ENCODE measurements at regions not wholly inside any gene's neighbourhood (a gene's known extent, or its start where the extent isn't known, plus 50 kb on each side); places are given as distances from the start of the nearest gene placed in this dataset.
A peak's percentile ranks its signal among the peaks of the same experiment; 100 is the strongest.
"Not testable (repeated sequence)": the region's sequence is repeated elsewhere in the genome, so short reads cannot be mapped to it uniquely, and the experiment has no call there.

DNA sequence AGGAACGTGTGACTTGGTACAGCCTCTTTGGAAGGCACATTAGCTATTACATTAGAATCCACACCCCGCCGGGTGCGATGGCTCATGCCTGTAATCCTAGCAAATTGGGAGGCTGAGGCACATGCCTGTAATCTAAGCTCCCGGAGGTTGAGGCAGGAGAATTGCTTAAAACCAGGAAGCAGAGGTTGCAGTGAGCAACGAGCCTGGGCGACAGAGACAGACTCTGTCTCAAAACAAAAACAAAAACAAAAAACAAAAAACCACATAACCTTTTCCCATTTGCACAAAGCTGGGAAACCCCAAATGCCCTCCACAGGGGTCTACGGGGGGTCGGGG, 82.7 kb upstream of the METTL9 start:
- DNase-seq (ENCODE audit: low spot score): not testable (repeated sequence)

DNA sequence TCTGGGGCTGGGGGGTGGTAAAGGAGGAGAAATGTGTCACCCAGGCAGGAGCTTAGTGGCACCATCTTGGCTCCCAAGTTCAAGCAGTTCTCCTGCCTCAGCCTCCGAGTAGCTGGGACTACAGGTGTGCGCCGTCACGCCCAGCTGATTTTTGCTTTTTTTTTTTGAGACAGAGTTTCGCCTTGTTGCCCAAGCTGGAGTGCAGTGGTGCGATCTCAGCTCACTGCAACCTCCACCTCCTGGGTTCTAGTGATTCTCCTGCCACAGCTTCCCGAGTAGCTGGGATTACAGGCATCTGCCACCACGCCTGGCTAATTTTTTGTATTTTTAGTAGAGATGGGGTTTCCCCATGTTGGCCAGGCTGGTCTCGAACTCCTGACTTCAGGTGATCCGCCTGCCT, 82.1 kb upstream of the METTL9 start:
- not testable (repeated sequence) for DNase-seq (ENCODE audit: low spot score)

DNA sequence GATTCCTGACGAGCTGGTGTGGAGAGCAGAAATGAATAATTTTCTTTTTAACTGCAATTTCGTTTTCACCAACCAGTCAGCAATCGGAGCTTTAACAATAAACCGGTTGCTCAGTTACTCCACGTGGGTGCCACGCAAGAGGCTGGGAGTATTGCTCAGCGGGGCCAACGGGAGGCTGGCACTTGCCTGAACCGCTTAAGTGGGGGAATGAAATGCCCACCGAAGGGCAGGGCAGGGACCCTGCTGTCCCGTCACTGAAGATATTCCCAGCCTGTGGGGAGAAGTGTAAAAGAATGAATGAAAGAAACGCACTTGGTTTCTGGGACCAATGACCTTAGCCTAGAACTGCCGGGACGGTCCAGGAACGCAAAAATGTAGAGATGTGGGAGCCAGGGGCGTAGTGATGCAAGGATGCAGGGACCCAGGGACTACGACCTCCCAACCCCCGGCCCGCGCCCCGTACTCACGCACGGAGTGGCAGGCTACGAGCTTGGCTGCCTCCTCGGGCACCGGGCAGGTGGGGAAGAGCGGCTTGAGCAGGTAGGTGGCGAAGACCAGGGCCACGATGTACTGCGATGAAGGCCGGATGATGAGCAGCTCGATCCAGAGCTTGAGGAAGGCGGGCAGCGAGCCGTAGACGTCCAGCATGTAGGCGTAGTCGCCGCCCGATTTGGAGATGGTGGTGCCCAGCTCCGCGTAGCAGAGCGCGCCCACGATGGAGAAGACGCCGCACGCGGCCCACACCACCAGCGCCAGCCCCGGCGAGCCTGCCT, 79.8 kb upstream of the METTL9 start:
- DNase-seq (ENCODE audit: low spot score): not testable (repeated sequence)

DNA sequence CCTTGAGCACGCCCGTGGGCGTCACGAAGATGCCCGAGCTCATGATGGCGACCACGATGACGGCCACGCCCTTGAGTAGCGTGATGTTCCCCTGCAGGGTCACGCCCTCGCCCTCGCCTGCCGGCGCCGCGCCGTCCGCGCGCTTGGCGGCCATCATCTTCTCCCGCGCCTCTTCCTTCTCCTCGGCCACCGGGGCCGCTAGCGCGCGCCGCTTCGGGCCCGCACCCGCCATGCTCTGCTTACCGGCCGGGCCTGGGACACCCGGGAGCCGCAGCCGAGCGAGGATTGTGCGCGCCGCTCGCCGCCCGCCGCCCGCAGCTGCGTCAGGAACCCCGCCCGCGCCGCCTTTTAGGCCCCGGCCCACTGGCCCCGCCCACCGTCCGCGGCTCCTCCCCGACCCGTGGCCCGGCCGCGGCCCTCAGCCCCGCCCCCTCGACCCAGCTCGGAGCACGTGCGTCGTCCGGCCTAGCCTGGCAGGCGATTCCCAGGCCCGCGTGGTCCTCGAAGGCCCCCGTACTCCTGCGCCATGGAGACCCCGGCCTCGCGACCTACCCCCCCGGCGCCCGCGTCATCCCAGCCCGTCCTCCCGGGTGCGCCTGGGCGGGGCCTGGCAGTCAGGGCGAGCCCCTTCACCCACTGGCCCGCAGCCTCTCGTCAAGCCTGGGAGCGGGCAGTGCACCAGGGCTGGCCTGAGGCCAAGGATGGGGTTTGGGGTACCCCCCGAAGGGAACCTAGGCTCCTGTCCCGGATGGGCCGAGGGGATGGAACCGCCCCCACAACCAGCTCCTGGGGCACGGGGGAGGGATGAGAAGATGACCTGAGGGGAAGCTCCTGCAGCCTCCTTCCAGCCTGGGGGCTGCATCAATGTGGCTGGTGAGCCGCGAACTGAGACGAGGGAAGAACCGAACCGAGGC, 79.0 kb upstream of the METTL9 start:
- DNase-seq (ENCODE audit: low spot score): peak; percentile 81

DNA sequence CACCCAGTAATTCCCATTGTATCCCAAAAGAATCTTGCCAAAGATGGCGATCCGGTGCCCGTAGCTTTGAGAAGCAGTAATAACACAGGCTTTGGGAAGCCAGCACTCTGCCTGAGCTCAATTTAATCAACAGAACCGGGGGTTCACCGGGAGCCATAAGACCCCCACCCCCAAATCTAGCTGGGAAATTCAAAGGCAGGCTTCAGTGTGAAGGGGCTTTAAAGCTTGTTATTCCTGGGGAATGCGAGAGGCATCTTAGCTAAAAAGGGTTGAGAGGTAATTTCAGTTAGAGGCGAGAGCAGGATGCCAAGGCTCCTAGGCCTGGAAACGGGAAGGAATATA, 78.4 kb upstream of the METTL9 start:
- not testable (repeated sequence) for DNase-seq (ENCODE audit: low spot score)

DNA sequence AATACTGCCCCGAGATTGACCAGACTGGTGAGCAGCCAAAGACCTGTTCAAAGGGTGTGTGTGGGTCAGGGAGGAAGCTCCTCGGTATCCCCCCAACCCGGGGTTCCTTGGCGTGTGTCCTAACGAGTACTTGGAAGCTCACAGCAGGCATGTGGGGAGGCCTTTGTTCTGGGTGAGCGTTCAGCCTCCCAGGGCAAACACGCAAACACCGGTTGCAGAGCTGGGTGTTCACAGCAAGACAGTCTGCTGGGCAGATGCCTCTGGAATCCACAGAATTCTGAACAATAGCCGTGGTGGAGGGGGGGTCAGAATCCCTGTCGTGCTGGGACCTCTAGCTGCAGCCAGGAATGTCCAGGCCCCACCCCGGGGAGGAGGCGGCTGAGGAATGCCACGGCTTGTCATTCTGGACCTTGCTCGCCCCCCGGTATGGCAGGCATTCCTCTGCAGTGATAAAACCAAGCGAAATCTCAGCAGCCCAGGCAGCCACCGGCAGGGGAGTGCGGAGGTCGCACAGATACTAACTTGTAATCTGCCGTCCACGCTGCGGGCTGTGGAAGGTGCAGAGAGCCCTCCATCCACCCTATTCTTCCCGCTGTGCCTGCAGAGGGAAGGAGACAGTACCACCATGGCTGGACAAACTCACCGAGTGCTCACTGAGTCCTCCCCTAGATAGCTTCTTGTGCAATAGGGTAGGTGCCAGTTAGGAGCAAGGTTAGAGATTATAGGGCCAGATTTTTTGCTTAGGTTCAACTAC, 77.8 kb upstream of the METTL9 start:
- DNase-seq (ENCODE audit: low spot score): peak; percentile 38

DNA sequence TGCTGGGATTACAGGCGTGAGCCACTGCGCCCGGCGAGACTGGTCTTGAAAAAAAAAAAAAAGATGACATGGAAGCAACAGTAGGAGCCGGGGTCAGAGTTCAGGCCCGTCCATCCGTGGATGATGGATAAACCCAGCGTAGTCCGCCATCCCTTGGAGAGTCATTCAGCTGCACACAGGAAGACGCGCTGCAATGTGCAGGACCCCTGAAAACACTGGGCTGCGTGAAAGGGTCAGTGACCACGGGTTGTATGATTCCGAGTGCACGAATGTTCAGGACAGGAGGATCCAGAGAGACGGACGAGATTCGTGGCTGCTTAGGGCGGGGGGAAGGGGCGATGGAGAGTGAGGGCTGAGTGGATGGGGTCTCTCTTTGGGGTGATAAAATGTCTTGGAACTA, 76.5 kb upstream of the METTL9 start:
- not testable (repeated sequence) for DNase-seq (ENCODE audit: low spot score)

DNA sequence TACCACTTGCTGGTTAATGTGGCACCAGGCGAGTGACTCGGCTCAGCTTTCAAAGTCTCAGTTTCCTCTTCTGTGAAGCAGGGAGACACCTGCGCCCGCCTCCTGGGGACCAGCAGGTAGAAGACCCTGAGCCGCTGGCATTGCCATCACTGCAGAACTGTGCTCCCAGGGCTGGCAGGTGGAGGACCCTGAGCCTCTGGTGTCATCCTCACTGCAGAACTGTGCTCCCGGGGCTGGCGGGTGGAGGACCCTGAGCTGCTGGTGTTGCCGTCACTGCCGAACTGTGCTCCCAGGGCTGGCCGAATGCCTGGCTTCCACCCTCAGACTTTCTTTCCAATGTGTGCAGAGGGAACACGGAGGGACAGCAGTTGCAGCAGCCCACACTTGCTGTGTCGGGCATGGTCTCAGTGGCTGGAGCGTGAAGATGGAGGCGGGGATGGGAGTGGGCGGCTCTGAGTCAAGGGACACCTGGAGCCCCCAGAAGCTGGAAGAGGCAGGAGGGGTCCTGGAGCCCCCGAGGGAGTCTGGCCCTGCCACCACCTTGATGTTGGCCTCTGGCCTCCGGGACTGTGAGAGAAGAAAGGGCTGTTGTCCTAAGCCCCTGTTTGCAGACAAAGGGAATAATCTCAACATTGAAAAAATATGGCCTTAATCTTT, 75.8 kb upstream of the METTL9 start:
- DNase-seq (ENCODE audit: low spot score): no peak

DNA sequence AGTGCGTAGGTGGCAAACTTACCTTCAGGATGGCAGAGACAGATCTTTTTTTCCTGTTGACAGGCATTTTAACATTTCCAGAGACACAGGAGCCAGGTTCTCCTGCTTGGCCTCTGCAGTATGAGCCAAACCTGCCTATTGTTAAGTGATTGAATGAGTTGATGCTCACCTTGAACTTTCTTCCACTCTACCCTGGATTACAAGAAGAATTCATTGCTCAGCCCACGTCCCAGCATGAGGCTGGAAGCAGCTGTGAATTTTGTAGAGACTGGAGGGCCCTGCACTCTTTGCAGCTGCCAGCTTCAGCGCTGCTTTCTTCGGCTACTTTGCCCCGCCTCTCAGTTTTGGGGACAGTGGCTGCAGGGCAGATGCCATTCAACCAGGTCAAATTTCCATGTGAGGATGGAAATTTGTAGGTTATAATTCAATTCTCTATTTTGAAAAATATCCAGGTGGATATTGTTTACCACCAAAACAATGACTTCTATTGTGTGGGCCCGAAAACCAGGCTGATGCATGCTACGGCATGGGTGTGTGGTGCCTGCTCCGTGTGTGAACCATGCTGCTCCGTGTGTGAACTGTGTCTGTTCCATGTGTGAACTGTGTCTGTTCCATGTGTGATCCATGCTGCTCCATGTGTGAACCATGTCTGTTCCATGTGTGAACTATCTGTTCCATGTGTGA, 75.2 kb upstream of the METTL9 start:
- DNase-seq (ENCODE audit: low spot score): no peak

DNA sequence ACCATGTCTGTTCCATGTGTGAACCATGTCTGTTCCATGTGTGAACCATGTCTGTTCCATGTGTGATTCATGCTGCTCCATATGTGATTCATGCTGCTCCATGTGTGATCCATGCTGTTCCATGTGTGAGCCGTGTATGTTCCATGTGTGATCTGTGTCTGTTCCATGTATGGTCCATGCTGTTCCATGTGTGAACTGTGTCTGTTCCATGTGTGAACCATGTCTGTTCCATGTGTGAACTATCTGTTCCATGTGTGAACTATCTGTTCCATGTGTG, 74.7 kb upstream of the METTL9 start:
- DNase-seq (ENCODE audit: low spot score): not testable (repeated sequence)

DNA sequence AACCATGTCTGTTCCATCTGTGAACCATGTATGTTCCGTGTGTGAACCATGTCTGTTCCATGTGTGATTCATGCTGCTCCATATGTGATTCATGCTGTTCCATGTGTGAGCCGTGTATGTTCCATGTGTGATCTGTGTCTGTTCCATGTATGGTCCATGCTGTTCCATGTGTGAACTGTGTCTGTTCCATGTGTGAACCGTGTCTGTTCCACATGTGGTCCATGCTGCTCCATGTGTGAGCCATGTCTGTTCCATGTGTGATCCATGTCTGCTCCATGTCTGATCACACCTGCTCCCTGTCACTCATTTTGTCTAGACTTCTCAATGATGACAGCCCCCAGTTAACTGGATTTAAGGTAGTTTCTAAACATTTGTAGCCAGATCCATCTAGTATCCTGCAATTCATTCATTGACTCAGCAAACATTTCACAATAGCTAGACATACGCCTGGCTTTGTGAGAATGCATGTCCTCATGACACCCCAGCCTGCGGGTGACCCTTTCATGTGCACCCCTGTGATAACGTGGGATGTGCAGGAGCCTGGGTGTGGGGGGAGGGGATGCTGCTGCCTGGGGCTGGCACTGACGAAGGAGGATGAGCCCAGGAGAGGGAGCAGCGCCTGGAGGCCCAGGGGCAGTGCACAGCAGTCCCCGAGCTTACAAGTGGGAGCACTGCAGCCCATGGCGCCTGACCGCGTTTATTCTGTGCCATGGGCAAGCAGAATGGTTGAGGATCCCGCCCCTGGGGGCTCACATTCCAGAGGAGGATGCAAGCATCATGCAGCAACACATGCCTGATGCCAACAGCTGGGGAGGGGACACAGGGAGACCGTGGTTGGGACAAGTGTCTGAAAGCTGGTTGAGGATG, 74.1 kb upstream of the METTL9 start:
- DNase-seq (ENCODE audit: low spot score): peak; percentile 74

DNA sequence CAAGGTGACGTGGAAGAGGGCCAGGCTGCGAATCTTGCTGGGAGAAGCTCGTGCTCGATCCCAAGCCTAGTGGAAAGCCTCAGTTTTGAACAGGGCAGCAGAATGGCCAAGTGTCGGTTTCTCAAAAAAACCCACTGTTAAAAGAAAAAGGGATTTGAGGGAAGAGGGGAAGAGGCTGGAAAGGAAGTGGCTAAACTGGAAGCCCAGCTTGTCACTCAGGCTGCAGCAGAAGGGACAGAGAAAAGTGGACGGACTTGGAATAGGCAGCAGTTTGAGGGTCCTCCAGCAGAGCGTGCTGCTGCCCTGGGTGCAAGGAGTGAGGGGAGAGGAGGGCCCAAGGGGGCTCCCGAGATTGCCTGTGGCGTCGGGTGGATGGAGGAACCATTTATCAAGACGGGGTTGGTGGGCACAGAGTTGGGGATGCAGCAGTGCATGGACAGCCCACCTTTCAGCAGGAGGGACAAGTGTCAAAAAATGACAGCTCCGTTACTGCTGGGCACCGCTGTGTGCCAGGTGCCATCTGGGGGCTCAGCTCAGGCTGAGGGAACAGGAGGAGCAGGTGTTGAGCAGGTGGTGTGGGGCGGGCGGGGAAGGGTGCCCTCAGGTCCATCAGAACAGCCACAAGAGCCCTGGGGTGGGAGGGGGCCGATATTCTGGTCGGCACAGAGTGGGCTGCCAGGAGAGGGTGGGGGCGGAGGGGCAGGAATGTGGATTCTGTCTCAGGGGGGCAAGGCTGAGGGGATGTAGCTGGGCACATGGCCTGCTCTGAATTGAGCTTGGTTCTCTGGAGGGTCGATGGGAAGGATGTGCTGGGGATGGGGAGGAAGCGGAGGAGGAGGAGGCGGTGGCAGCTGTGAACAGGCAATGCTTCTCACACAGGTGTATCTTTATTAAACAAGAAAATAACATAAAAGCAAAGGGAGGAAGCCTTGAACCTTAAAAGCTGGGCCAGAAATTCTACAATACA, 73.1 kb upstream of the METTL9 start:
- not testable (repeated sequence) for DNase-seq (ENCODE audit: low spot score)

DNA sequence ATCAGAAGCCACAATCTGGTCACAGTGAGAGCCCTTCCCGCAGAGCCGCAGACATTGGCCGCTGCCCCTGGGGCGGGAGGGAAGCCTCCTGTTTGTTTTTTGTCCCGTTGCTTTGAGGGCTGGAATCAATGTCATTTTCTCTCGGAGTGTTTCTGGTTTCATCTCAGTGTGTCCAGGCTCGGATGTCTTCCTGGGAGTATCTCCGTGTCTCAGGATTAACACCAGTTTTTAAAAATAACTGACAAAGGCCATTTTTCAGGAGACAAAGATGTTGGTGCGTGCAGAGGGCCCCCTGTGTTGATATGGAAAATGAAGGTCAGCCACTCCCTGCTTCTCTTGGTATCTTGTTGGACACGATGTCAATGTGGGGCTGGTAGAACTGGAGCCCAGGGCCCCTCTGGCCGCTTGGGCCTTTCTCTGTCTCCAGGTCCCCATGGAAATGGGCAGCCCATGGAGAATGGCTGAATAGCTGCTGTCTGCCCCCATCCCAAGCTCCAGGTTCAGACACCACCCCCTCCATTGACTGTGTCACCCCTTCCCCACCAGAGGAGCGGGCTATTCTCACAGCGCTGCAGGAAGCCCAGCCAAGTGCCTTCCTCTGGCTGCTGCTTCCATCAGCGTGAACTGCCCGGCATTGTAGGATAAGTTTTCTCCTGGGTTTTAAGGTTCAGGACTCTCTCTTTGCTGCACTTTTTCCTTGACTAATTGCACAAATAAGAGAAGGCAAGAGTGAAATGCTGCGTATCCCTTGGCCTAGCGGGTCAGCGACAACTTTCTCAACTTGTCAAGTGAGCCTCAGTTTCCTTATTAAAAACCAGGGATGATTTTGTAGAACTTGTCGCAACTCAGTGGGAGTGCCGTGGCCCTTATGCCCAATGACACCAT, 72.2 kb upstream of the METTL9 start:
- DNase-seq (ENCODE audit: low spot score): no peak

DNA sequence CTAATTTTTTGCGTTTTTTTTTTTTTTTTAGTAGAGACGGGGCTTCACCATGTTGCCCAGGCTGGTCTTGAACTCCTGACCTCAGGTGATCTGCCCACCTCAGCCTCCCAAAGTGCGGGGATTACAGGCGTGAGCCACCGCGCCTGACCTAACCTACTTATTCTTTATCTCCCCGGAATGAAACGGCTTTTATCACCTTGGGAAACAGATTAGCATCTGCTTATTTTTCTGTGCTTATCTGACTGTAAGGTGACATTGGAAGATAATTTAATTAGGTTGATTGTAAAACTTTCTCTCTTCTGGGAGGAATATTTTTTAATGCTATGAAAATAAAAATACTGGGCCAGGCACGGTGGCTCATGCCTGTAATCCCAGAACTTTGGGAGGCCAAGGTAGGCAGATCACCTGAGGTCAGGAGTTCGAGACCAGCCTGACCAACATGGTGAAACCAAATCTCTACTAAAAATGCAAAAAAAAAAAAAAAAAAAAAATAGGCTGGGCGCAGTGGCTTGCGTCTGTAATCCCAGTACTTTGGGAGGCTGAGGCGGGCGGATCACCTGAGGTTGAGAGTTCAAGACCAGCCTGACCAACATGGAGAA, 70.2 kb upstream of the METTL9 start:
- not testable (repeated sequence) for DNase-seq (ENCODE audit: low spot score)

DNA sequence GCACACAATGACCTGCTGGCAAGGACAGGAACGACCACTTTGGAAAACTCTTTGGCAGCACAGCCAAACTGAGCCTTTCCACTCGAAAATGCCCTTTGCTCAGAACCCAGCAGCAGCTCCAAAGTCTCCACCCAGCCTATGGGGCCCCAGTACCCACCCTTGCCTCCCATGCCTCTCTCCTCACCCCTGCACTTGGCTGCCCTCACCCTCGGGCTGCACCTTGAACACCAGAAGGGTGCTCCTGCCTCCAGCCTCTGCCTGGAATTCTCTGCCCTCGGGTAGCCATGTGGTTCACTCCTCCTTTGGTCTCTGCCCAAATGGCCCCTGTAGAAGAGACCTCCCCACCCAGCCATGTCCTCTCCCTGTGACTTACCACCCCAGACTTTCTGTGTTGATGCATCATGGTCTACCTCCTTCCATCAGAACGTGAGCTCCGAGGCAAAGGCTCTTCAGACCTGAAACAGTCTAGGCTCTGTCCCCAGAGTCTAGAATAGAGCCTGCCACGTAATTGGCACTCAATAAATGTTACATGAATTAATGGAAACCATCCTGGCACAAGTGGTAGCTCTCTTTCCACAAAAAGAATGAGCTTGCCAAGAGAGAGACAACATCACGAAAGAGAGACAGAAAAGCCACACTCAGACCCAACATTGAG, 68.5 kb upstream of the METTL9 start:
- DNase-seq (ENCODE audit: low spot score): not testable (repeated sequence)

DNA sequence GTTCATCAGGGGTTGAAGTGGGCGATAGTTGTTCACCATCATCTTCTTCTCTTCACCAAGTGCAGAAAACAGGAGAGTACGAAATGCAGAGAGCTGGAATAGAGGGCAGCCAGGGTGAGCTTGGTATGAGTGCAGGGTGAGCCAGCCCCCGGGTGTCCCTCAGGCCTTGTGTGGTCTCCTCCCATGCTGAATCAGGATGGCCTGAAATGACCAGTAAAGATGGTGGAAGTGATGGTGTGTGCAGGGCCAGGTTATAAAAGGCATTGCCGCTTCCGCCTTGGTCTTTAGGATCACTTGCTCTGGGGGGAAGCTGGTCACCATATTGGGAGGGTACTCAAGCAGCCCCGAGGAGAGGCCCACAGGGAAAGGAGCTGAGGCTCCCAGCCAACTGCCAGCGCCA, 66.4 kb upstream of the METTL9 start:
- not testable (repeated sequence) for DNase-seq (ENCODE audit: low spot score)

DNA sequence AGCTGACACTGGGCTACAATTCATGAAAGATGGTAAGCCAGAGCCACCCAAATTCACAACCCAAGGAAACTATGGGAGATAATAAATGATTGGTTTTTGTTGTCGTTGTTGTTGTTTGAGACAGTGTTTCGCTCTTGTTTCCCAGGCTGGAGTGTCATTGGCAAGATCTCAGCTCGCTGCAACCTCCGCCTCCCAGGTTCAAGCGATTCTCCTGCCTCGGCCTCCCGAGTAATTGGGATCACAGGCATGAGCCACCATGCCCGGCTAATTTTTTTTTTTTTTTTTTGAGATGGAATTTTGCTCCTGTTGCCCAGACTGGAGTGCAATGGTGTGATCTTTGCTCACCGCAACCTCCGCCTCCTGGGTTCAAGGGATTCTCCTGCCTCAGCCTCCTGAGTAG, 65.9 kb upstream of the METTL9 start:
- not testable (repeated sequence) for DNase-seq (ENCODE audit: low spot score)

DNA sequence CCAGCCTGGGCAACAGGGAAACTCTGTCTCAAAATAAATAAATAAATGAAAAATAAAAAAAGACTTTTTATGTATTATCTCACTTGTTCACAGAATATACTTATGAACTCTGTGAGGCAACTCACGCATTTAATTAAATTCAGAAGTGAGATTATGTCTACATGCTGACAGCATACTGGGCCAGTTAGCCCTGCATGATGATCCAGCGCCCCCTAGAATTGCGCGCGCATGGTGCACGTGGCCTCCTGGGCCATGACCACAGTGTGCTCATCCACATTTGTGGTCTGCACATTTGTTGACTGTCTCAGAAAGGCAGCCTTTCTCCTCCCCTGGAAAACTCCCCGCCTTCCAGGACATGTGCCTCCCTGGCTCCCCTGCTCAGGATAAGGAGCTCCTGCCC, 64.8 kb upstream of the METTL9 start:
- DNase-seq (ENCODE audit: low spot score): not testable (repeated sequence)
